ENCODE measurements at regions not wholly inside any gene's neighbourhood (a gene's known extent, or its start where the extent isn't known, plus 50 kb on each side); places are given as distances from the start of the nearest gene placed in this dataset.
"Not testable (repeated sequence)": the region's sequence is repeated elsewhere in the genome, so short reads cannot be mapped to it uniquely, and the experiment has no call there.

GRCh38 chrX:151042842-151043241 is 59.7 kb downstream of the HMGB3 start:
- Histone ChIP-seq H3K4me1 (ENCODE audit: control insufficient read depth, insufficient read depth, low read length) (no peaks in the 10 kb centered on the region), H3K4me3 (ENCODE audit: low read depth, low read length) (no peak overlapping the region), H3K27ac (ENCODE audit: extremely low read depth, low read depth, low read length) (no peak overlapping the region), H3K9me3 (ENCODE audit: control insufficient read depth, insufficient read depth, low read depth, low read length) (no peaks in the 10 kb centered on the region), H3K36me3 (ENCODE audit: control insufficient read depth in 2 of 2, insufficient read depth in 1 of 2, low read length in 2 of 2) (no peaks in the 10 kb centered on the region)
- TF ChIP-seq ZNF658 (tag by site-specific recombination; IDR thresholded peaks at IDR 0.05): no peak
- no peak for TF ChIP-seq ZNF146 (tag by site-specific recombination; IDR thresholded peaks at IDR 0.05)
- TF ChIP-seq EGR2 (tag by site-specific recombination; IDR thresholded peaks at IDR 0.05; ENCODE audit: low read depth): no peak
- TF ChIP-seq ZNF341 (tag by site-specific recombination; IDR thresholded peaks at IDR 0.05; ENCODE audit: low read depth): no peak
- TF ChIP-seq ZNF585B (tag by site-specific recombination; IDR thresholded peaks at IDR 0.05): no peak
- no peak for TF ChIP-seq ZBTB48 (tag by site-specific recombination; IDR thresholded peaks at IDR 0.05)
- ChIA-PET POLR2A (no interaction called here), CTCF (interaction anchor here (1.5 kb wide), 1 partner anchor 36 kb away, joined by 4 read pairs; no protein-coding TSS in a partner anchor)

- H3K4me3 ChIP-seq (ENCODE audit: low read depth, low read length); H3K9me3 ChIP-seq (ENCODE audit: control insufficient read depth, insufficient read depth, low read depth, low read length); H3K4me1 ChIP-seq (ENCODE audit: control insufficient read depth, insufficient read depth, low read length); H3K27ac ChIP-seq (ENCODE audit: extremely low read depth, low read depth, low read length); H3K36me3 ChIP-seq (ENCODE audit: control insufficient read depth in 2 of 2, insufficient read depth in 1 of 2, low read length in 2 of 2); CTCF ChIA-PET; POLR2A ChIA-PET: not testable (repeated sequence)
- TF ChIP-seq SCRT1 (tag by site-specific recombination; IDR thresholded peaks at IDR 0.05; ENCODE audit: borderline replicate concordance) (peak; percentile 60; the same call in 1 of the 2 replicates), SCRT2 (tag by site-specific recombination; IDR thresholded peaks at IDR 0.05) (peak; percentile 52; the same call in 1 of the 2 replicates)
Observed at GRCh38 chrX:151066373-151066772, 83.2 kb downstream of the HMGB3 start.

GRCh38 chrX:151073767-151074166 is 90.6 kb downstream of the HMGB3 start:
- no peaks in the 10 kb centered on the region for H3K9me3 ChIP-seq (ENCODE audit: control insufficient read depth, insufficient read depth, low read depth, low read length)
- H3K4me3 ChIP-seq (ENCODE audit: low read depth, low read length): no peak overlapping the region
- H3K27ac ChIP-seq (ENCODE audit: extremely low read depth, low read depth, low read length): no peak overlapping the region
- ChIA-PET POLR2A (no interaction called here), CTCF (interaction anchor here (0.6 to 1.7 kb wide), 2 partner anchors 9 to 311 kb away, joined by 3 to 4 read pairs; no protein-coding TSS in a partner anchor)
- TF ChIP-seq ZNF404 (tag by site-specific recombination; IDR thresholded peaks at IDR 0.05): no peak
- TF ChIP-seq KLF17 (tag by site-specific recombination; IDR thresholded peaks at IDR 0.05): no peak
- TF ChIP-seq ZNF366 (tag by site-specific recombination; conservative IDR thresholded peaks at IDR 0.05): no peak
- no peak for TF ChIP-seq PRDM2 (tag by site-specific recombination; IDR thresholded peaks at IDR 0.05; ENCODE audit: borderline replicate concordance)
- H3K36me3 ChIP-seq (ENCODE audit: control insufficient read depth in 2 of 2, insufficient read depth in 1 of 2, low read length in 2 of 2): no peaks in the 10 kb centered on the region
- no peaks in the 10 kb centered on the region for H3K4me1 ChIP-seq (ENCODE audit: control insufficient read depth, insufficient read depth, low read length)

- no peaks in the 10 kb centered on the region for H3K9me3 ChIP-seq (ENCODE audit: control insufficient read depth, insufficient read depth, low read depth, low read length)
- POLR2A ChIA-PET: no interaction called here
- no peaks in the 10 kb centered on the region for H3K4me1 ChIP-seq (ENCODE audit: control insufficient read depth, insufficient read depth, low read length)
- TF ChIP-seq ZNF473 (tag by site-specific recombination; IDR thresholded peaks at IDR 0.05) (no peak), ZNF677 (tag by site-specific recombination; IDR thresholded peaks at IDR 0.05) (no peak), ZNF280C (tag by site-specific recombination; IDR thresholded peaks at IDR 0.05) (no peak), ZNF768 (tag by site-specific recombination; IDR thresholded peaks at IDR 0.05) (no peak)
- CTCF ChIA-PET: interaction anchor here (0.6 to 6.0 kb wide), 8 partner anchors 9 to 472 kb away, joined by 3 to 99 read pairs (median 4); no protein-coding TSS in a partner anchor
- no peak overlapping the region for H3K27ac ChIP-seq (ENCODE audit: extremely low read depth, low read depth, low read length)
- H3K36me3 ChIP-seq (ENCODE audit: control insufficient read depth in 2 of 2, insufficient read depth in 1 of 2, low read length in 2 of 2): no peaks in the 10 kb centered on the region
- H3K4me3 ChIP-seq (ENCODE audit: low read depth, low read length): no peak overlapping the region
Observed at GRCh38 chrX:151081016-151081415, 95.4 kb upstream of the GPR50 start.

All from HEK293 (cell line).